ENCODE measurements at regions not wholly inside any gene's neighbourhood (a gene's known extent, or its start where the extent isn't known, plus 50 kb on each side); places are given as distances from the start of the nearest gene placed in this dataset.

- TF ChIP-seq, protein P1, sequence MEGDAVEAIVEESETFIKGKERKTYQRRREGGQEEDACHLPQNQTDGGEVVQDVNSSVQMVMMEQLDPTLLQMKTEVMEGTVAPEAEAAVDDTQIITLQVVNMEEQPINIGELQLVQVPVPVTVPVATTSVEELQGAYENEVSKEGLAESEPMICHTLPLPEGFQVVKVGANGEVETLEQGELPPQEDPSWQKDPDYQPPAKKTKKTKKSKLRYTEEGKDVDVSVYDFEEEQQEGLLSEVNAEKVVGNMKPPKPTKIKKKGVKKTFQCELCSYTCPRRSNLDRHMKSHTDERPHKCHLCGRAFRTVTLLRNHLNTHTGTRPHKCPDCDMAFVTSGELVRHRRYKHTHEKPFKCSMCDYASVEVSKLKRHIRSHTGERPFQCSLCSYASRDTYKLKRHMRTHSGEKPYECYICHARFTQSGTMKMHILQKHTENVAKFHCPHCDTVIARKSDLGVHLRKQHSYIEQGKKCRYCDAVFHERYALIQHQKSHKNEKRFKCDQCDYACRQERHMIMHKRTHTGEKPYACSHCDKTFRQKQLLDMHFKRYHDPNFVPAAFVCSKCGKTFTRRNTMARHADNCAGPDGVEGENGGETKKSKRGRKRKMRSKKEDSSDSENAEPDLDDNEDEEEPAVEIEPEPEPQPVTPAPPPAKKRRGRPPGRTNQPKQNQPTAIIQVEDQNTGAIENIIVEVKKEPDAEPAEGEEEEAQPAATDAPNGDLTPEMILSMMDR (IDR thresholded peaks at IDR 0.05; ENCODE audit: extremely low read depth, missing control alignments): no peak
- DNase-seq (ENCODE audit: low spot score): no peak
Observed at GRCh38 chr13:65414187-65414586, 1815.9 kb downstream of the PCDH9 start.

GRCh38 chr13:65411521-65411920 is 1818.6 kb downstream of the PCDH9 start:
- no peak for DNase-seq (ENCODE audit: low spot score)
- TF ChIP-seq, protein P1 (IDR thresholded peaks at IDR 0.05; ENCODE audit: extremely low read depth, missing control alignments): no peak

GRCh38 chr13:65410791-65411190 is 1819.3 kb downstream of the PCDH9 start:
- TF ChIP-seq, protein P1 (IDR thresholded peaks at IDR 0.05; ENCODE audit: extremely low read depth, missing control alignments): no peak
- DNase-seq (ENCODE audit: low spot score): no peak

GRCh38 chr13:65401315-65401714 is 1828.8 kb downstream of the PCDH9 start:
- no peak for DNase-seq (ENCODE audit: low spot score)
- TF ChIP-seq, protein P1 (IDR thresholded peaks at IDR 0.05; ENCODE audit: extremely low read depth, missing control alignments): no peak

DNA sequence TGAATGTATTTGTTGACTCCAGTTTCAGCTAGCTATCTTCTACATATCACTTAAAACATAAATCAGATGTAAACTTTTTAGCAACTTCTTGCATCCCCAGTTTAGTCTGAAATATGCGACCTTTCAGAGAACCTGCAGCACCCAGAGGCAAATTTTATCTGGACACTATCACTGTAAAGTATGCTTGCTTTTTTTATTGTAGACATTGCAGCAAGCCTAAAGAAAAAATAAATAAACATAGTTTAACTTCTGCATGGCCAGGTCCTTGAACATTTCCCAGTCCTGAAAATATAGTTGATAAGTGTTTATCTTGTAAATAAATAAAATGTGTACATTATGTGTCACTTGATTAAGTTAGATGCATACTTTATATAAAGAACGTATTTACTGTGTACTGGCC is 1829.4 kb downstream of the PCDH9 start:
- no peak for DNase-seq (ENCODE audit: low spot score)

GRCh38 chr13:65387743-65388347 is 1842.3 kb downstream of the PCDH9 start:
- TF ChIP-seq, protein P1 (IDR thresholded peaks at IDR 0.05; ENCODE audit: extremely low read depth, missing control alignments): no peak
- no peak for DNase-seq (ENCODE audit: low spot score)

More for the DNA sequence above, 1829.4 kb downstream of the PCDH9 start:
- TF ChIP-seq, protein P1 (IDR thresholded peaks at IDR 0.05; ENCODE audit: extremely low read depth, missing control alignments): no peak

DNA sequence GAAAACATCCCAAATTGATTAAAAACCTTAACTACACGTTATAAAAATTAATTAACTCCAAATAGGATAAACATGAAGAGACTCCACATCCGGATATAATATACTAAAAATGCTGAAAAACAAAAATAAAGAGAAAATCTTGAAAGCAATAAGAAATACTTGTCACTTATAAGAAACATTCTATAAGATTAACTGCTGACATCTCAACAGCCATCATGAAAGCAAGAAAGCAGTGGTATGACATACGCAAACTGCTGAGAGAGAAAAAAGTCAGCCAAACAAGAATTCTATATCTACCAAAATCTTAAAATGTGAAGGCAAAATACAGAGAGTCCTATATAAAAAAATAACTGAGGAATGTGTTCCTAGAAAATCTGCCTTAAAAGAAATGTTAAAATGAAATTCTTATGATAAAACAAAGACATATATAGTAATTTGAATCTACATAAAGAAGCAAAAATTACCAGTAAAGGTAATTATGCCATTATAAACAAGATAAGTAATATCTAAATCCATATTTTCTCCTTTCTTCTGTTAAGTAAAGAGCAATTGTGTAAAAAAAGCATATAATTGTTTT is 1851.1 kb downstream of the PCDH9 start:
- no peak for DNase-seq (ENCODE audit: low spot score)

More for the DNA sequence above, 1851.1 kb downstream of the PCDH9 start:
- TF ChIP-seq, protein P1 (IDR thresholded peaks at IDR 0.05; ENCODE audit: extremely low read depth, missing control alignments): no peak
